ENCODE measurements at regions not wholly inside any gene's neighbourhood (a gene's known extent, or its start where the extent isn't known, plus 50 kb on each side); places are given as distances from the start of the nearest gene placed in this dataset.

- TF ChIP-seq CTCF (IDR thresholded peaks at IDR 0.05) (no peak), POLR2A (IDR thresholded peaks at IDR 0.05) (no peak)
These were observed 1244.8 kb downstream of the EPHA7 start for GRCh38 chr6:92174398-92175073.
